ENCODE measurements at regions not wholly inside any gene's neighbourhood (a gene's known extent, or its start where the extent isn't known, plus 50 kb on each side); places are given as distances from the start of the nearest gene placed in this dataset.

DNA sequence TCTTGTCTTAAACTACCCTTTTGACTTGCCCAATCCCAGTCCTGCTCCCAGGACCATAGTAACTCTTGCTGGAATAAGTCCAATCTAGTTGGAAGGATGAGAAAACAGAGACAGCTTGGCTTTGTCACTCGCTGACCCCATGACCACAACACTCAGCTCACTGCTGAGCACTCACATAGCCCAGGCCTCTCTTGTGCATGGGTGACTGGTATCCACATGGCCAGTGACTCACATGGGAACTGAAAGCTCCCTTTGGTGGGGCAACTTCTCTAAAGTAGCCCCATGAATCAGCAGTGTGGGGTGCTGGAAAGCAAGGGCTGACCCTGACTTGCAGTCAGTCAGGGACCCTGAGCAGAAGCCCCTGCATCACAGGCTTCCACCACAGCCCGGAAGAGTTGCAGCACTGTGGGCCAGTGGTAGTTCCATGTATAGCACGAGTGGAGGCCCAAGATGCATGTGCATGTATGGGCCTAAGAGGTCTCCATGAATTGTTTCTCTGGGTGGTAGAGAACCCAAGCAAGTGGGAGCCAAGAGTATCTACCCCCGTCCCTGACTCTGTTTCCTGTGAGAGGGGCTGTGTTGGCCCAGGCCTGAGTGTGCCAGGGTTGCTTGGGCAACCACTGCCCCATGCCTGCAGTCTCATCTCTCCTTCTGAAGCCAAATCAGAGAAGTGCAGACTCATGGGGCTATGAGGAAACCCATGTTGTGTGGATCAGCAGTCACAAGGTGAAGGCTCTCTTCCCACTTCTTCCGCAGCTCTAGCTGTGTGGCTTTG lies 62.1 kb upstream of the XCR1 start:
- Mint-ChIP-seq H3K9me3 (no peaks in the 10 kb centered on the region), H3K36me3 (ENCODE audit: insufficient read depth in 1 of 3, low read depth in 3 of 3) (no peaks in the 10 kb centered on the region), H3K4me1 (peaks cover 6% of the 10 kb centered on the region in 2 experiments), H3K27ac (no peak overlapping the region), H3K4me3 (no peak overlapping the region), H3K27me3 (ENCODE audit: low read depth) (no peaks in the 10 kb centered on the region; the same call in 1 of the 2 replicates)
- no peaks in the 10 kb centered on the region; the same call in 1 of the 2 replicates for H3K4me1 ChIP-seq (ENCODE audit: insufficient read depth, low read length)
- no peak overlapping the region for H4K91ac ChIP-seq (ENCODE audit: insufficient read length, low read depth, low read length)
- H2BK120ac ChIP-seq (ENCODE audit: low read depth, low read length, poor library complexity, severe bottlenecking) = no peak overlapping the region
- H2AK5ac ChIP-seq (ENCODE audit: insufficient read length, low read length) = no peak overlapping the region
- no peak overlapping the region for H3K56ac ChIP-seq (ENCODE audit: insufficient read length, low read depth, low read length)
- no peak for DNase-seq
- no peak overlapping the region for H3K14ac ChIP-seq (ENCODE audit: insufficient read depth, low read length)
- H3K79me2 ChIP-seq (ENCODE audit: insufficient read depth, low read length) = no peaks in the 10 kb centered on the region
- TF ChIP-seq, protein P1, sequence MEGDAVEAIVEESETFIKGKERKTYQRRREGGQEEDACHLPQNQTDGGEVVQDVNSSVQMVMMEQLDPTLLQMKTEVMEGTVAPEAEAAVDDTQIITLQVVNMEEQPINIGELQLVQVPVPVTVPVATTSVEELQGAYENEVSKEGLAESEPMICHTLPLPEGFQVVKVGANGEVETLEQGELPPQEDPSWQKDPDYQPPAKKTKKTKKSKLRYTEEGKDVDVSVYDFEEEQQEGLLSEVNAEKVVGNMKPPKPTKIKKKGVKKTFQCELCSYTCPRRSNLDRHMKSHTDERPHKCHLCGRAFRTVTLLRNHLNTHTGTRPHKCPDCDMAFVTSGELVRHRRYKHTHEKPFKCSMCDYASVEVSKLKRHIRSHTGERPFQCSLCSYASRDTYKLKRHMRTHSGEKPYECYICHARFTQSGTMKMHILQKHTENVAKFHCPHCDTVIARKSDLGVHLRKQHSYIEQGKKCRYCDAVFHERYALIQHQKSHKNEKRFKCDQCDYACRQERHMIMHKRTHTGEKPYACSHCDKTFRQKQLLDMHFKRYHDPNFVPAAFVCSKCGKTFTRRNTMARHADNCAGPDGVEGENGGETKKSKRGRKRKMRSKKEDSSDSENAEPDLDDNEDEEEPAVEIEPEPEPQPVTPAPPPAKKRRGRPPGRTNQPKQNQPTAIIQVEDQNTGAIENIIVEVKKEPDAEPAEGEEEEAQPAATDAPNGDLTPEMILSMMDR (conservative IDR thresholded peaks at IDR 0.05) = no peak
- H2BK15ac ChIP-seq (ENCODE audit: low read depth, low read length) = no peak overlapping the region
- no peaks in the 10 kb centered on the region for H3K9me3 ChIP-seq (ENCODE audit: control insufficient read depth, low read depth, low read length)
- no peak overlapping the region for H3K23ac ChIP-seq (ENCODE audit: insufficient read length, low read depth, low read length)
- H3K79me1 ChIP-seq (ENCODE audit: insufficient read depth, low read depth, low read length, poor library complexity, severe bottlenecking) = no peaks in the 10 kb centered on the region
- no peak overlapping the region for H3K4me2 ChIP-seq (ENCODE audit: insufficient read depth, insufficient read length, low read length)
- WGBS (ENCODE audit: extremely low coverage, insufficient read length, low lambda C conversion rate) = no CpG with 5 or more reads among the region's 5 CpGs
- H2BK20ac ChIP-seq (ENCODE audit: low read depth, low read length, poor library complexity, severe bottlenecking) = no peak overlapping the region
- no peaks in the 10 kb centered on the region for H4K20me1 ChIP-seq (ENCODE audit: control insufficient read depth, insufficient read depth, insufficient read length)
- H2BK12ac ChIP-seq (ENCODE audit: insufficient read length, low read depth, low read length) = no peak overlapping the region
- H3K18ac ChIP-seq (ENCODE audit: insufficient read length, low read depth, low read length) = no peak overlapping the region
- H3T11ph ChIP-seq (ENCODE audit: low read length) = no peak overlapping the region
- no peaks in the 10 kb centered on the region for H3K27me3 ChIP-seq (ENCODE audit: insufficient read depth, low read length)
- H3K4ac ChIP-seq (ENCODE audit: low read depth, low read length) = no peak overlapping the region
- H3K23me2 ChIP-seq (ENCODE audit: insufficient read length, low read depth, low read length, poor library complexity, severe bottlenecking) = no peaks in the 10 kb centered on the region
- H4K5ac ChIP-seq (ENCODE audit: insufficient read length, low read depth, low read length) = no peak overlapping the region
- no peak overlapping the region for H2AFZ ChIP-seq (ENCODE audit: low read length)
- H3K9ac ChIP-seq (ENCODE audit: extremely low read depth, insufficient read length, low read length) = no peak overlapping the region
- H4K8ac ChIP-seq (replicated peaks; ENCODE audit: insufficient read length, low read depth, low read length) = no peak overlapping the region
- no peak overlapping the region for H3K27ac ChIP-seq (ENCODE audit: insufficient read length, low read depth, low read length)
- H2BK5ac ChIP-seq (ENCODE audit: insufficient read length, low read length) = no peak overlapping the region

Data from H9 (cell line).